Neural cell (in vitro differentiated cells): ENCODE measurements at regions not wholly inside any gene's neighbourhood (a gene's known extent, or its start where the extent isn't known, plus 50 kb on each side); places are given as distances from the start of the nearest gene placed in this dataset.

Experiments
- H2AFZ ChIP-seq: fragments of 200-600, 300-800 bp; sonication (generic), shearing (Covaris generic); 2 replicates; pipeline ENCODE4 v1.6.0; 2014; ENCODE audit warnings: low read depth, mild to moderate bottlenecking, antibody characterized with exemption, low read length, moderate library complexity
- H3F3A ChIP-seq: fragments of 200-600 bp; shearing (Covaris generic); 2 replicates; pipeline ENCODE4 v1.6.1; 2016; ENCODE audit warnings: mild to moderate bottlenecking, moderate library complexity, mixed read lengths, antibody characterized with exemption, low read length; ENCODE audit not compliant: insufficient read depth, poor library complexity, severe bottlenecking
- H3K27ac ChIP-seq: fragments of 200-600, 300-800 bp; sonication (generic), shearing (Covaris generic); 2 replicates; pipeline ENCODE4 v1.5.1; 2014; ENCODE audit warnings: mild to moderate bottlenecking, low read length, moderate library complexity
- H3K27me3 ChIP-seq: fragments of 300-800, 200-600 bp; sonication (generic), shearing (Covaris generic); 2 replicates; pipeline ENCODE4 v1.6.0; 2014; ENCODE audit warnings: mild to moderate bottlenecking, low read depth, low read length, moderate library complexity; ENCODE audit not compliant: insufficient read depth
- H3K36me3 ChIP-seq: fragments of 300-800, 200-600 bp; sonication (generic), shearing (Covaris generic); 2 replicates; pipeline ENCODE4 v1.5.1; 2014; ENCODE audit warnings: mild to moderate bottlenecking, antibody characterized with exemption, low read length, moderate library complexity; ENCODE audit not compliant: insufficient read depth
- H3K4me2 ChIP-seq: fragments of 300-800, 200-600 bp; sonication (generic), shearing (Covaris generic); 2 replicates; pipeline ENCODE4 v1.6.0; 2014; ENCODE audit warnings: mild to moderate bottlenecking, low read length
- H3K4me3 ChIP-seq: fragments of 300-800, 200-600 bp; sonication (generic), shearing (Covaris generic); 2 replicates; pipeline ENCODE4 v1.5.1; 2014; ENCODE audit warnings: mild to moderate bottlenecking, low read length, moderate library complexity
- H3K79me2 ChIP-seq: fragments of 200-600 bp; shearing (Covaris generic); replicated peaks from 2 replicates; pipeline ENCODE4 v1.6.0; 2014; ENCODE audit warnings: mild to moderate bottlenecking, low read length, moderate library complexity; ENCODE audit not compliant: insufficient read depth
- H3K9ac ChIP-seq: fragments of 300-800, 200-600 bp; sonication (generic), shearing (Covaris generic); 2 replicates; pipeline ENCODE4 v1.6.1; 2016; ENCODE audit warnings: mild to moderate bottlenecking, low read length, mixed read lengths
- H3K9me2 ChIP-seq: fragments of 200-600 bp; shearing (Covaris generic); 2 replicates; pipeline ENCODE4 v1.6.1; 2016; ENCODE audit warnings: mild to moderate bottlenecking, low read length, mixed read lengths; ENCODE audit not compliant: insufficient read depth
- H3K9me3 ChIP-seq: fragments of 200-600, 300-800 bp; sonication (generic), shearing (Covaris generic); 2 replicates; pipeline ENCODE4 v1.6.1; 2016; ENCODE audit warnings: mild to moderate bottlenecking, mixed run types, low read length, moderate library complexity, mixed read lengths
- H4K20me1 ChIP-seq: fragments of 200-600 bp; shearing (Covaris generic); 2 replicates; pipeline ENCODE4 v1.6.1; 2016; ENCODE audit warnings: mild to moderate bottlenecking, mixed run types; ENCODE audit not compliant: insufficient read depth
- CTCF ChIP-seq: fragments of 450-650 bp; IDR thresholded peaks from 2 replicates; pipeline ENCODE4 v1.5.1; 2014; ENCODE audit warnings: antibody characterized with exemption, mild to moderate bottlenecking, moderate library complexity; ENCODE audit not compliant: poor library complexity, severe bottlenecking
- EP300 ChIP-seq: fragments of 450-650 bp; conservative IDR thresholded peaks from 2 replicates; pipeline ENCODE4 v1.6.1; 2014; ENCODE audit warnings: antibody characterized with exemption, mild to moderate bottlenecking, moderate library complexity; ENCODE audit not compliant: poor library complexity, severe bottlenecking
- EZH2 ChIP-seq: fragments of 200-600, 300-800 bp; shearing (Covaris generic), sonication (generic); IDR thresholded peaks from 2 replicates; pipeline ENCODE4 v1.6.1; 2014; ENCODE audit warnings: antibody characterized with exemption, low read length, borderline replicate concordance, mild to moderate bottlenecking; ENCODE audit not compliant: insufficient read depth, poor library complexity, severe bottlenecking
- MXI1 ChIP-seq: fragments of 450-650 bp; conservative IDR thresholded peaks from 2 replicates; pipeline ENCODE4 v1.6.1; 2014; ENCODE audit warnings: antibody characterized with exemption, mild to moderate bottlenecking; ENCODE audit not compliant: poor library complexity, severe bottlenecking
- POLR2AphosphoS5 ChIP-seq: IDR thresholded peaks from 2 replicates; pipeline ENCODE4 v1.6.1; 2012
- RAD21 ChIP-seq: fragments of 450-650 bp; conservative IDR thresholded peaks from 2 replicates; pipeline ENCODE4 v1.6.1; 2014; ENCODE audit warnings: antibody characterized with exemption, mild to moderate bottlenecking, moderate library complexity
- REST ChIP-seq: IDR thresholded peaks from 2 replicates; pipeline ENCODE4 v1.6.1; 2012; ENCODE audit warnings: borderline replicate concordance
- SMC3 ChIP-seq: fragments of 450-650 bp; conservative IDR thresholded peaks from 2 replicates; pipeline ENCODE4 v1.6.1; 2014; ENCODE audit warnings: antibody characterized with exemption, mild to moderate bottlenecking, moderate library complexity; ENCODE audit not compliant: poor library complexity
- TAF1 ChIP-seq: IDR thresholded peaks from 2 replicates; pipeline ENCODE4 v1.6.1; 2012; ENCODE audit warnings: low read depth

- no peak overlapping the region for H3K27ac ChIP-seq
- no peak overlapping the region for H3K9ac ChIP-seq
- H3K4me2 ChIP-seq = no peak overlapping the region
- H3K27me3 ChIP-seq = no peaks in the 10 kb centered on the region
- H2AFZ ChIP-seq = no peak overlapping the region
- no peaks in the 10 kb centered on the region for H3K79me2 ChIP-seq
- no peaks in the 10 kb centered on the region for H4K20me1 ChIP-seq
- H3K9me2 ChIP-seq = no peaks in the 10 kb centered on the region
- no peaks in the 10 kb centered on the region for H3F3A ChIP-seq
- H3K36me3 ChIP-seq = no peaks in the 10 kb centered on the region
- H3K4me3 ChIP-seq = no peak overlapping the region
- no peak for TF ChIP-seq MXI1
- TF ChIP-seq POLR2AphosphoS5 = no peak
- TF ChIP-seq TAF1 = no peak
- no peak for TF ChIP-seq SMC3
- TF ChIP-seq REST = no peak
- no peak for TF ChIP-seq CTCF
- TF ChIP-seq EZH2 = no peak
- no peak for TF ChIP-seq RAD21
- TF ChIP-seq EP300 = no peak
- H3K9me3 ChIP-seq = peaks cover 3% of the 10 kb centered on the region
These were observed 147.9 kb upstream of the FZD8 start for GRCh38 chr10:35789996-35790395.

- Histone ChIP-seq H3K36me3 (no peaks in the 10 kb centered on the region), H3K4me2 (no peak overlapping the region), H3K79me2 (no peaks in the 10 kb centered on the region), H3K9me3 (peaks cover 3% of the 10 kb centered on the region), H3K27ac (no peak overlapping the region), H2AFZ (no peak overlapping the region), H3F3A (no peaks in the 10 kb centered on the region), H3K27me3 (no peaks in the 10 kb centered on the region), H3K9ac (no peak overlapping the region), H4K20me1 (no peaks in the 10 kb centered on the region), H3K4me3 (no peak overlapping the region), H3K9me2 (no peaks in the 10 kb centered on the region)
- TF ChIP-seq RAD21 = no peak
- TF ChIP-seq POLR2AphosphoS5 = no peak
- TF ChIP-seq EP300 = no peak
- no peak for TF ChIP-seq TAF1
- no peak for TF ChIP-seq SMC3
These were observed 142.7 kb upstream of the FZD8 start for GRCh38 chr10:35784751-35785150.
